Spleen (tissue), 7 donors: ENCODE measurements at regions not wholly inside any gene's neighbourhood (a gene's known extent, or its start where the extent isn't known, plus 50 kb on each side); places are given as distances from the start of the nearest gene placed in this dataset.

Source experiments
- POLR2A ChIP-seq, 3 donors: fragments of 450-650 bp; IDR thresholded peaks; one replicate each; pipeline ENCODE4 v1.5.1; 2017; ENCODE audit warnings: antibody characterized with exemption in 3 of 3, mild to moderate bottlenecking in 1 of 3
- POLR2AphosphoS5 ChIP-seq, 3 donors: sonication (generic); formaldehyde crosslinking; IDR thresholded peaks; one replicate each; pipeline ENCODE4 v1.5.1; 2017; ENCODE audit warnings: antibody characterized with exemption in 3 of 3
- TF ChIP-seq, protein P1 (sequence below), 11 experiments: fragments of 200-600 bp in 7 of 11; fragments of 450-650 bp in 4 of 11; sonication (generic) in 4 of 11; IDR thresholded peaks in 8 of 11; conservative IDR thresholded peaks in 3 of 11; 1 replicate in 7 of 11; 2 replicates in 4 of 11; pipeline versions ENCODE4 v1.4.0 to v1.8.0; 2016 to 2021; ENCODE audit warnings: antibody characterized with exemption in 11 of 11, inconsistent platforms in 4 of 11, mild to moderate bottlenecking in 1 of 11
- donor health status: DM: no; HTN: no; CAD: no; lungs with moderate emphysema.
- donor health status: DM: no; HTN: no; CAD: no.
- donor health status: DM: no; HTN: no; CAD: no.

DNA sequence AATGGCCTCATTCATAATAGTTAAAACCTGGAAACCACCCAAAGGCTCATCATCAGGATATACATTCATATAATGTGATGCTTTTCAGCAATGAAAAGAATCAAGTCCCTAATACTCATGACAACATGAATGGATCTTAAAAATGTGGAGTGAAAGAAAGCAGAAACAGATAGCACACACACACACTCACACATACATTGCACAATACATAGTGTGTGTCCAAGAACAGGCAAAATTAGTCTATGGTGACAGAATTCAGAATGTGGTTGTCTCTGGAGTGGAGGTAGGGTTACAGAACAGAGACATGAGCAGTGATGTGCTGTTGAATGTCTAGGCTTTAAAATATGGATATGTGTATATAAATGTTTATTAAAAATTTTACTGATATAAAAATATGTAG lies 419.9 kb upstream of the PCDH15 start:
- TF ChIP-seq, protein P1, sequence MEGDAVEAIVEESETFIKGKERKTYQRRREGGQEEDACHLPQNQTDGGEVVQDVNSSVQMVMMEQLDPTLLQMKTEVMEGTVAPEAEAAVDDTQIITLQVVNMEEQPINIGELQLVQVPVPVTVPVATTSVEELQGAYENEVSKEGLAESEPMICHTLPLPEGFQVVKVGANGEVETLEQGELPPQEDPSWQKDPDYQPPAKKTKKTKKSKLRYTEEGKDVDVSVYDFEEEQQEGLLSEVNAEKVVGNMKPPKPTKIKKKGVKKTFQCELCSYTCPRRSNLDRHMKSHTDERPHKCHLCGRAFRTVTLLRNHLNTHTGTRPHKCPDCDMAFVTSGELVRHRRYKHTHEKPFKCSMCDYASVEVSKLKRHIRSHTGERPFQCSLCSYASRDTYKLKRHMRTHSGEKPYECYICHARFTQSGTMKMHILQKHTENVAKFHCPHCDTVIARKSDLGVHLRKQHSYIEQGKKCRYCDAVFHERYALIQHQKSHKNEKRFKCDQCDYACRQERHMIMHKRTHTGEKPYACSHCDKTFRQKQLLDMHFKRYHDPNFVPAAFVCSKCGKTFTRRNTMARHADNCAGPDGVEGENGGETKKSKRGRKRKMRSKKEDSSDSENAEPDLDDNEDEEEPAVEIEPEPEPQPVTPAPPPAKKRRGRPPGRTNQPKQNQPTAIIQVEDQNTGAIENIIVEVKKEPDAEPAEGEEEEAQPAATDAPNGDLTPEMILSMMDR (IDR thresholded peaks at IDR 0.05 in 8 of 11, conservative IDR thresholded peaks at IDR 0.05 in 3 of 11): no peak
- no peak for TF ChIP-seq POLR2A (IDR thresholded peaks at IDR 0.05)
- TF ChIP-seq POLR2AphosphoS5 (IDR thresholded peaks at IDR 0.05): no peak
